COLO668 (cell line): ENCODE measurements at regions not wholly inside any gene's neighbourhood (a gene's known extent, or its start where the extent isn't known, plus 50 kb on each side); places are given as distances from the start of the nearest gene placed in this dataset.
"Not testable (repeated sequence)": the region's sequence is repeated elsewhere in the genome, so short reads cannot be mapped to it uniquely, and the experiment has no call there.

Source experiments
- DNase-seq: peaks from one replicate; lab custom pipeline; 2025; ENCODE audit not compliant: unreplicated experiment; lab: John Stamatoyannopoulos, UW

GRCh38 chr10:109809954-109810353, 113.4 kb downstream of the XPNPEP1 start:
- not testable (repeated sequence) for DNase-seq

- DNase-seq: not testable (repeated sequence)
These were observed 122.1 kb downstream of the XPNPEP1 start for GRCh38 chr10:109801191-109801590.

GRCh38 chr10:109790647-109791046, 132.7 kb downstream of the XPNPEP1 start:
- DNase-seq: no peak

GRCh38 chr10:109784236-109784635, 139.1 kb downstream of the XPNPEP1 start:
- DNase-seq: no peak

GRCh38 chr10:109783286-109783685, 140.0 kb downstream of the XPNPEP1 start:
- no peak for DNase-seq

GRCh38 chr10:109780997-109781396, 142.3 kb downstream of the XPNPEP1 start:
- no peak for DNase-seq

GRCh38 chr10:109778993-109779392, 144.3 kb downstream of the XPNPEP1 start:
- no peak for DNase-seq

GRCh38 chr10:109774121-109774440, 149.2 kb downstream of the XPNPEP1 start:
- no peak for DNase-seq

GRCh38 chr10:109773288-109774120, 149.8 kb downstream of the XPNPEP1 start:
- DNase-seq: no peak

GRCh38 chr10:109770663-109771062, 152.6 kb downstream of the XPNPEP1 start:
- no peak for DNase-seq

- DNase-seq: no peak
These were observed 153.3 kb downstream of the XPNPEP1 start for GRCh38 chr10:109769966-109770365.

- peak; percentile 11 for DNase-seq
These were observed 157.5 kb downstream of the XPNPEP1 start for GRCh38 chr10:109765838-109766237.

GRCh38 chr10:109762555-109762954, 160.8 kb downstream of the XPNPEP1 start:
- no peak for DNase-seq

GRCh38 chr10:109757670-109758069, 165.6 kb downstream of the XPNPEP1 start:
- DNase-seq: not testable (repeated sequence)

GRCh38 chr10:109746861-109747260, 176.4 kb downstream of the XPNPEP1 start:
- no peak for DNase-seq

- no peak for DNase-seq
These were observed 179.3 kb downstream of the XPNPEP1 start for GRCh38 chr10:109744020-109744419.

GRCh38 chr10:109743574-109743973, 179.7 kb downstream of the XPNPEP1 start:
- no peak for DNase-seq

GRCh38 chr10:109743146-109743545, 180.2 kb downstream of the XPNPEP1 start:
- no peak for DNase-seq

GRCh38 chr10:109741712-109742111, 181.6 kb downstream of the XPNPEP1 start:
- no peak for DNase-seq

GRCh38 chr10:109740436-109740835, 182.9 kb downstream of the XPNPEP1 start:
- no peak for DNase-seq

- no peak for DNase-seq
These were observed 185.7 kb downstream of the XPNPEP1 start for GRCh38 chr10:109737626-109738025.

- no peak for DNase-seq
These were observed 186.3 kb downstream of the XPNPEP1 start for GRCh38 chr10:109737009-109737408.

GRCh38 chr10:109735776-109736175, 187.5 kb downstream of the XPNPEP1 start:
- no peak for DNase-seq
